ES-I3 (cell line): ENCODE measurements at regions not wholly inside any gene's neighbourhood (a gene's known extent, or its start where the extent isn't known, plus 50 kb on each side); places are given as distances from the start of the nearest gene placed in this dataset.
"Not testable (repeated sequence)": the region's sequence is repeated elsewhere in the genome, so short reads cannot be mapped to it uniquely, and the experiment has no call there.

Experiments used
- H3K36me3 ChIP-seq: 2 replicates; pipeline ENCODE4 v1.6.1; 2013; ENCODE audit warnings: mild to moderate bottlenecking, low read length, control low read depth, moderate library complexity; ENCODE audit not compliant: insufficient read depth
- H3K4me1 ChIP-seq: 2 replicates; pipeline ENCODE4 v1.6.1; 2013; ENCODE audit warnings: mild to moderate bottlenecking, control low read depth, low read length; ENCODE audit not compliant: insufficient read depth
- H3K9ac ChIP-seq: 2 replicates; pipeline ENCODE4 v1.6.1; 2013; ENCODE audit warnings: low read depth, mild to moderate bottlenecking, low read length, moderate library complexity
- H3K9me3 ChIP-seq: 2 replicates; pipeline ENCODE4 v1.6.1; 2013; ENCODE audit warnings: mild to moderate bottlenecking, low read length, moderate library complexity; ENCODE audit not compliant: control insufficient read depth, insufficient read depth

- Histone ChIP-seq H3K36me3 (no peaks in the 10 kb centered on the region), H3K4me1 (no peaks in the 10 kb centered on the region), H3K9me3 (no peaks in the 10 kb centered on the region), H3K9ac (no peak overlapping the region)
Observed at GRCh38 chr2:242054406-242054805, 184.9 kb downstream of the RTP5 start.

DNA sequence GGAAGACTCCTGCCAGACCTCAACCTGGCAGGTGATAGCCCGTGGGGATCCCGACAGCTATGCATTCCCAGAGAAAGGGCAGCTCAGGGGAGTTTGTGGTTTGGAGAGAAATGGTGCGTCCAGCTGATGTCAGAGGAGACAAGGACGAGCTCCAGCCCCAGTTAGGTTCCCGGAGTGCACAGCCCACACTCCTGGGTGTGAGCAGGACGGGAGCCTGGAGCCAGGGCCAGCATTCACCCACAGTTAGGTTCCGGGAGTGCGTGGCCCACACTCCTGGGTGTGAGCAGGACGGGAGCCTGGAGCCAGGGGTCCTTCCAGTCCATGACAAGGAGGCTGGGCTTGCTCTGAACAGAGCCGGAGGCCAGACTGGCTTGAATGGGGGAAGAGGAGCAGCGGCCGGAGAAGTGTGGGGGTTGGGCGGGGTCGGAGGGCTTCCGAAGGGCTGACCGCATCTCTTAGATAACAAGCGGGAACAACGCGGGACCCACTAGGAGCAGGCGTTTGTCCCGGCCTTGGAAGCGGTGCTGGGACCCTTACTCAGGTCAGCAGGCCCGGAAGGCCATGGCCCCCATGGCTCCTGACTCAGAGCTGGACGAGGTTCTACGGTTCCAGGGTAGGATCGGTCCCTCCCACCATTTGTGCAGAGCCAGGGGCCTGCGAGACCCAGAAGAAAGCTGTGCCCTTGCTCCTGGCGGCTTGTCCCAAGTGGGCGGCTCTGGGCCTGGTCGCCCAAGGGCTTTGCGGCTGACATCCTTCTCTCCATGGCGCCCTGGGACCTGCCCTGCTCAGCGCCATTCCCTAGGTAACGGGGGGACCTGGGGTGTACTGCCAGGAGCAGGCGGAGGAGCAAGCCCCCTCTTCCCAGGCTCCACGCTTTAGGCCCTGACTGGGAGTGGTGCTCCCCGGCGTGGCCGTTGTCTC lies 185.6 kb downstream of the RTP5 start:
- no peaks in the 10 kb centered on the region for H3K9me3 ChIP-seq

DNA sequence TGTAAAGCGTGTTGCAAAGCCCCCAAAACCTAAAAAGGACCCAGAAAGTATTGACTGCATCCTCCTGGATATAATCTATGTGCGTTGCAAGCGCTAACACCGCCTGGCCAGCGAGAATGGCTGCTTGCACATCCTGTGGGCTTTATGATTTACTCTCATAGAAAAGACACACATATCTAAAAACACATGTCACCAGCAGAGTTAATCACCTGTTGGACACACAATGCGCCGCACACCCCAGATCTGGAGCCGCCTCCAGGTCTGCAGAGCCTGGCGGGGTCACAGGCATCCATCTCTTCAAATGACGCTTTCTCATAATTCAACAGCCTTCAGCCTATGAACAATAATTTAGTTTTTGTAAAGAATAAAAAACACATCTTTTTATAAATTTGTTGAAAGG lies 186.5 kb downstream of the RTP5 start:
- peaks cover 5% of the 10 kb centered on the region; the same call in 1 of the 2 replicates for H3K9me3 ChIP-seq
- no peaks in the 10 kb centered on the region for H3K36me3 ChIP-seq
- no peaks in the 10 kb centered on the region for H3K4me1 ChIP-seq
- H3K9ac ChIP-seq: no peak overlapping the region

More for the DNA sequence above, 185.6 kb downstream of the RTP5 start:
- Histone ChIP-seq H3K36me3 (no peaks in the 10 kb centered on the region), H3K4me1 (no peaks in the 10 kb centered on the region), H3K9ac (no peak overlapping the region)

DNA sequence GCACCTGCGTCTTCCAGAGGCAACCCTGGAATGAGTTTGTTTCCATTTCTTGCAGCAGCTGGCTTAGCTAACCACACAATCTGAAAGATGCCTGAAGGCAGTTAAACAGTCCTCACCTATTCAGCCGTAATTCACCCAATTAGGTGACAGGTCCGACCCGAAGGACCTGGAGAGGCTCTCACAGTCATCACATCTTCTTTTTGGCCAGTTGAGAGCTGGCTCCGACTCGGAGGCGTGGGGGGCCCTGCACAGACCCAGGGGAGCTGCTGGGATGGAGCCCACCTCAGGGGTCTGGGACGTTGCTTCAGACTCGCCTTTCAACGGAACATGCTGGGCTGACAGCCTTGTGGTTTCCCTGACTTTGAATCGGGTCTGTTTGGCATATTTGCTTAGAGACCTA lies 187.3 kb downstream of the RTP5 start:
- Histone ChIP-seq H3K4me1 (no peaks in the 10 kb centered on the region), H3K9me3 (peaks cover 5% of the 10 kb centered on the region; the same call in 1 of the 2 replicates), H3K36me3 (no peaks in the 10 kb centered on the region), H3K9ac (no peak overlapping the region)

DNA sequence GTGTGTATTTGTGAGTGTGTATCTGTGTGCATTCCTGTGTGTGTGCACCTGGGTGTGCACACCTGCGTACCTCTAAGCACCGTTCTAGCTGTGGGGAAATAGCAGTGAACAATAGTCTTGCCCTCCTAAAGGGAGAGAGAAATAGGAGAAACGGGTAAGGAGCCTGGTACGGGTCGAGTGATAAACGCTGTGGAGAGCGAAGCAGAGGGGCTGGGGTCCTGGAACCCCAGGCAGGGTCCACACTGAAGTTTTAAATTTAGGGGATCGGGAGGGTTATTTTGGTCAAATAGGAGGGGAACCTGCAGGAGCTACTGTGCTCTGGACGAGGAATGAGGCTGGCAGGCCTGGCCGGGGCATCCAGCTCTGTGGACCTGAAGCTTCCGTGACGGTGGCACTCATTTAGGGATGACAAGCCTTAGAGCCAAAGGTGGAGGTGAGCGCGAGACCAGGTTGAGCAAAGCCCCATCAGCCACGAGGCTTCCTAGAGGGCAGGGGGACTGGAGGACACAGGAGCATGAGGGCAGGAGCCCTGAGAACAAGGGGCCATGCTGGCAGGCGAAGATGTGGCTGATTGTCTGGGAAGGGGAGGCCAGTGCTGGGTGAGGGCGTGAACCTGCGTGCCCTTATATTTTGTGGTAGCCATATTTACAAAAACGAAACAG lies 188.0 kb downstream of the RTP5 start:
- Histone ChIP-seq H3K9me3 (peaks cover 5% of the 10 kb centered on the region; the same call in 1 of the 2 replicates), H3K4me1 (no peaks in the 10 kb centered on the region), H3K9ac (no peak overlapping the region), H3K36me3 (no peaks in the 10 kb centered on the region)

DNA sequence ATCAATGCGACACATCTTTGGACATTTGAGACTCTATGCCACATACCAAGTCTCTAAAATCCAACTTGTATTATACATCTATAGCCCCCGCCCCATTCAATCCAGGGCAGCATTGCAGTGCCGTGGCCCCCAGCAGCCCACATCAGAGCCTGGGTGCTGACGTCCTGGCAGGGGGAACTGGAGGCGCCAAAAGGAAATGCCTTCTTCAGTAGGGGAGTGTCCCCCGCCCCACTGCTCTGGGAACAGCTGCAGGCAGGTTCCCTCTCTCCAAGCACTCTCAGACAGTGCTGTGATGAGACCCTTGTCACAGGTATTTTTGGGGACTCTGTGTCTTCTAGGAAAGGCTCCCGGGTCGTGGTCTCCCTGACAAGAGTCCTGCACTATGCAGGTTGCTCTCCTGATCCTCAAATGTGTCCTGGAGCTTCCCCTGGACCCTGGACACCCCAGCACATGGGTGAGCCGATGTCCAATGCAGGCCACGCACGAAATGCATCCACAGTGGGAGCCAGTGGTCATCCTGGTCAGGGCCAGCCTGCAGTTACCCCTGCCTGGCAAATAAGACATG lies 188.7 kb downstream of the RTP5 start:
- Histone ChIP-seq H3K4me1 (no peaks in the 10 kb centered on the region), H3K9me3 (peaks cover 5% of the 10 kb centered on the region; the same call in 1 of the 2 replicates), H3K36me3 (no peaks in the 10 kb centered on the region), H3K9ac (no peak overlapping the region)

- H3K9me3 ChIP-seq: peaks cover 5% of the 10 kb centered on the region; the same call in 1 of the 2 replicates
- no peak overlapping the region for H3K9ac ChIP-seq
- peaks cover 5% of the 10 kb centered on the region; the same call in 1 of the 2 replicates for H3K4me1 ChIP-seq
- H3K36me3 ChIP-seq: no peaks in the 10 kb centered on the region
Observed at GRCh38 chr2:242059566-242059965, 190.0 kb downstream of the RTP5 start.

DNA sequence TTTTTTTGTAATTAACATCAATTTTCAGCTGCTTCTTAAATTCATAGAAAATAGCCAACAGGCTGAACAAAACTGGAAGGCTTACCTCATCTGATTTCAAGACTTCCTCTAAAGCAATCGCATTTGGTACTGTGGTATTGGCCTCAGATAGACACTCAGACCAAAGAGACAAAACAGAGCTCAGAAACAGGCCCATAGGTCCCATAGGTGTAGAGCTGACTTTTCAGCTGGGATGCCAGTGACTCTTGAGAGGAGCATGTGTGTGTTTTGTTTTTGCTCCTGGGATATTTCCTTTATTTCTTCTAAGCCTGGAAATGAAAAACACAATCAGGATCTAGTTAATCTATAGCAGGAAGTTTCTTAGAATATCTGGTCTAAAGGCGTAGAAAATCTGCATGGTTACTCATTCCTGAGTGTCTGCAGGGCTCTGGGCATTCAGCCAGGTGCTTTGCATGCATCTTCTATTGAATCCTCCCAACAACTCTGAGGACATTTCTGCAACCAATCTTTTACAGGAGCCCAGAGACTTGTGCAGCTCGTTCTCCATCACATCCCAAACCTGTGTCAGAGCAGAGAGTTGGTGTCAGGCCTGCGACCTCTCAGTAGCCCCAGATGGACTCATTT lies 190.8 kb downstream of the RTP5 start:
- H3K9ac ChIP-seq: no peak overlapping the region
- peaks cover 5% of the 10 kb centered on the region; the same call in 1 of the 2 replicates for H3K9me3 ChIP-seq
- H3K36me3 ChIP-seq: no peaks in the 10 kb centered on the region
- peaks cover 7% of the 10 kb centered on the region; the same call in 1 of the 2 replicates for H3K4me1 ChIP-seq

- H3K4me1 ChIP-seq, H3K36me3 ChIP-seq, H3K9me3 ChIP-seq, H3K9ac ChIP-seq: not testable (repeated sequence)
Observed at GRCh38 chr2:242061930-242062329, 192.4 kb downstream of the RTP5 start.

DNA sequence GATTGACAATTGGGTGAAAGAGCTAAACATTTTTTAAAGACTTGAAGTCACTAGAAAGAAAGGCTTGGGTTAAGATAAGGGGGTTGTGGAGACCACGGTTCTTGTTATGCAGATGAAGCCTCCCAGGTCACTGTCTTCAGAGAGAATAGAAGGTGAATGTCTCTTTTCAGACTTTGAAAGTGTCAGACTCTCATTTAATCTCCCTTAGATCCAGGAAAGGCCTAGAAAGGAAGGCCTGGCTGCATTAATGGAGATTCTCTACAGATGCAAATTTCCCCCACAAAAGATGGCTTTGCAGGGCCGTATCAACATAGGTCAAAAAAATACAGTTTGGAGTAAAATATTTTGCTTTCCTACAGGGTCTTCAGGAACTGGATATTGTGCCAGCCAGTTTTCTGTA lies 193.9 kb downstream of the RTP5 start:
- H3K4me1 ChIP-seq: peaks cover 7% of the 10 kb centered on the region; the same call in 1 of the 2 replicates
- peaks cover 5% of the 10 kb centered on the region; the same call in 1 of the 2 replicates for H3K9me3 ChIP-seq
- H3K9ac ChIP-seq: no peak overlapping the region
- no peaks in the 10 kb centered on the region for H3K36me3 ChIP-seq

DNA sequence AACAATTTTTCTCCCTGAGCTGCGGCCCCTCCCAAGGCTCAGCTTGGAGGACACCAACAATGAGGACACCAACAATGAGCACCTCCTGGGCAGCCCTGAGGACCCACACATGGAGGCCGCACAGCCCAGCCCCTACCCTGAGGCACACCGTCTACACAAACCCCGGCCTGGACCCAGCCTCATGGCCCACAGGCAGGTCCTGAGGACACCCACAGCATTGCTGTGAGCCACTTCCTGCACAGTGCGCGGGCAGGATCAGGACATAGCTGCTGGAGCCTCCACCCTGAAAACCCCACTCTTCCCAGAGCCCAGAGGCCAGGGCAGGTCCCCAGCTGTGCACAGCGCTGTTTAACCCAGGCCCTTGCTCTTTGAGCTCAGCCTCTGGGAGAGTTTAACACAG lies 194.3 kb downstream of the RTP5 start:
- H3K9ac ChIP-seq: no peak overlapping the region

GRCh38 chr2:242064364-242065250 lies 195.1 kb downstream of the RTP5 start:
- peaks cover 5% of the 10 kb centered on the region; the same call in 1 of the 2 replicates for H3K9me3 ChIP-seq
- peaks cover 7% of the 10 kb centered on the region; the same call in 1 of the 2 replicates for H3K4me1 ChIP-seq
- H3K36me3 ChIP-seq: no peaks in the 10 kb centered on the region
- H3K9ac ChIP-seq: no peak overlapping the region

More for the DNA sequence above, 194.3 kb downstream of the RTP5 start:
- no peaks in the 10 kb centered on the region for H3K36me3 ChIP-seq
- peaks cover 7% of the 10 kb centered on the region; the same call in 1 of the 2 replicates for H3K4me1 ChIP-seq
- peaks cover 5% of the 10 kb centered on the region; the same call in 1 of the 2 replicates for H3K9me3 ChIP-seq

GRCh38 chr2:242065426-242065825 lies 195.9 kb downstream of the RTP5 start:
- H3K4me1 ChIP-seq: peaks cover 7% of the 10 kb centered on the region; the same call in 1 of the 2 replicates
- H3K36me3 ChIP-seq: no peaks in the 10 kb centered on the region
- H3K9ac ChIP-seq: no peak overlapping the region
- peaks cover 5% of the 10 kb centered on the region; the same call in 1 of the 2 replicates for H3K9me3 ChIP-seq
